Stomach (tissue), 8 donors: ENCODE measurements at regions not wholly inside any gene's neighbourhood (a gene's known extent, or its start where the extent isn't known, plus 50 kb on each side); places are given as distances from the start of the nearest gene placed in this dataset.

Experiments
- DNase-seq, 2 donors: peaks; one replicate each; pipeline versions ENCODE4 v3.0.0 to v3.0.0-alpha.2; 2013 to 2019
- H3K27ac ChIP-seq, 5 donors: fragments of 200-600 bp in 4 of 5; sonication (generic) in 4 of 5; one replicate each; pipeline ENCODE4 v1.5.1; 2013 to 2019; ENCODE audit warnings: mild to moderate bottlenecking in 1 of 5, moderate library complexity in 1 of 5
- H3K27me3 ChIP-seq, 3 donors: fragments of 200-600 bp; sonication (generic); one replicate each; pipeline ENCODE4 v1.5.1; 2017 to 2019; ENCODE audit warnings: mixed run types in 1 of 3
- H3K36me3 ChIP-seq, 4 donors: fragments of 200-600 bp; sonication (generic); 1 replicate in 3 of 4; 2 replicates in 1 of 4; pipeline ENCODE4 v1.5.1; 2016 to 2019
- H3K4me1 ChIP-seq, 4 donors: fragments of 200-600 bp; sonication (generic); one replicate each; pipeline ENCODE4 v1.5.1; 2016 to 2019
- H3K4me3 ChIP-seq, 4 donors: fragments of 200-600 bp; sonication (generic) in 3 of 4; one replicate each; pipeline ENCODE4 v1.5.1; 2016 to 2019; ENCODE audit warnings: mild to moderate bottlenecking in 1 of 4
- H3K9me3 ChIP-seq, 4 donors: fragments of 200-600 bp; sonication (generic); one replicate each; pipeline ENCODE4 v1.5.1; 2016 to 2019
- CTCF ChIP-seq, 7 experiments: fragments of 450-650 bp in 4 of 7; fragments of 200-600 bp in 3 of 7; sonication (generic) in 3 of 7; IDR thresholded peaks; one replicate each; pipeline ENCODE4 v1.5.1; 2016 to 2019; ENCODE audit warnings: antibody characterized with exemption in 7 of 7, control low read depth in 2 of 7, mild to moderate bottlenecking in 1 of 7
- EP300 ChIP-seq: sonication (generic); formaldehyde crosslinking; IDR thresholded peaks from one replicate; pipeline ENCODE4 v1.6.1; 2017; ENCODE audit warnings: antibody characterized with exemption
- POLR2A ChIP-seq, 4 donors: fragments of 450-650 bp; IDR thresholded peaks; one replicate each; pipeline ENCODE4 v1.6.1; 2016; ENCODE audit warnings: antibody characterized with exemption in 4 of 4, control low read depth in 2 of 4, mild to moderate bottlenecking in 1 of 4, moderate library complexity in 1 of 4
- POLR2AphosphoS5 ChIP-seq, 3 donors: sonication (generic); formaldehyde crosslinking; IDR thresholded peaks; one replicate each; pipeline ENCODE4 v1.6.1; 2016; ENCODE audit warnings: antibody characterized with exemption in 3 of 3
- WGBS, 5 donors: extraction: QIAGEN DNeasy Blood & Tissue Kit in 3 of 5; methylation state at CpG; one replicate each; pipeline versions ENCODE4 v1.1.5 to v1.1.7; 2013 to 2018; 5-methylcytosine and 5-hydroxymethylcytosine counted together
- intact Hi-C: fragments of 100-400 bp; cut with DNase I; formaldehyde crosslinking; loops from one replicate; pipeline ENCODE4 v1.15.1; 2023; ENCODE audit warnings: low total_unique reads
- donor health status: healthy with polysubstance abuse.
- donor health status: Bipolar disorder and iron deficiency.
- donor health status: healthy.

GRCh38 chr17:79673517-79673916 is 57.2 kb upstream of the ENPP7 start:
- Histone ChIP-seq H3K4me1 (no peaks in the 10 kb centered on the region), H3K27me3 (peaks cover 0 to 64% (median 8%) of the 10 kb centered on the region in 3 donors), H3K27ac (no peak overlapping the region), H3K9me3 (peaks cover 5 to 23% (median 21%) of the 10 kb centered on the region in 4 donors), H3K4me3 (no peak overlapping the region), H3K36me3 (no peaks in the 10 kb centered on the region)
- DNase-seq = no peak
- intact Hi-C loops = no loop called here
- TF ChIP-seq POLR2AphosphoS5 (IDR thresholded peaks at IDR 0.05) (no peak), POLR2A (IDR thresholded peaks at IDR 0.05) (no peak), CTCF (IDR thresholded peaks at IDR 0.05) (no peak), EP300 (no peak)
- 57 to 64% (median 64%) methylated on average over 2 of the region's 2 CpGs for WGBS, 5 donors

GRCh38 chr17:79672496-79672895 is 58.2 kb upstream of the ENPP7 start:
- H3K9me3 ChIP-seq = peaks cover 5 to 23% (median 21%) of the 10 kb centered on the region in 4 donors
- TF ChIP-seq POLR2A (IDR thresholded peaks at IDR 0.05) = no peak
- no peak for TF ChIP-seq POLR2AphosphoS5 (IDR thresholded peaks at IDR 0.05)
- TF ChIP-seq CTCF (IDR thresholded peaks at IDR 0.05) = no peak
- no peak for TF ChIP-seq EP300
- H3K4me3 ChIP-seq = no peak overlapping the region
- H3K4me1 ChIP-seq = no peaks in the 10 kb centered on the region
- intact Hi-C loops = no loop called here
- H3K27me3 ChIP-seq = peaks cover 0 to 67% (median 8%) of the 10 kb centered on the region in 3 donors
- DNase-seq = no peak
- no peaks in the 10 kb centered on the region for H3K36me3 ChIP-seq
- 84 to 91% (median 88%) methylated on average over 5 of the region's 5 CpGs for WGBS, 5 donors
- H3K27ac ChIP-seq = no peak overlapping the region

- intact Hi-C loops = no loop called here
- Histone ChIP-seq H3K4me1 (peaks cover 0 to under 1% (median 0%) of the 10 kb centered on the region in 4 donors), H3K36me3 (no peaks in the 10 kb centered on the region), H3K27ac (no peak overlapping the region), H3K9me3 (peaks cover 5 to 23% (median 21%) of the 10 kb centered on the region in 4 donors), H3K4me3 (no peak overlapping the region), H3K27me3 (peaks cover 0 to 65% (median 8%) of the 10 kb centered on the region in 3 donors)
- DNase-seq = no peak
- WGBS, 5 donors = 37 to 57% (median 46%) methylated on average over 8 to 13 of the region's 13 CpGs
- TF ChIP-seq CTCF (IDR thresholded peaks at IDR 0.05) (no peak), POLR2A (IDR thresholded peaks at IDR 0.05) (no peak), EP300 (no peak), POLR2AphosphoS5 (IDR thresholded peaks at IDR 0.05) (no peak)
These were observed 59.6 kb upstream of the ENPP7 start for GRCh38 chr17:79671085-79671694.

- no peak overlapping the region for H3K4me3 ChIP-seq
- peaks cover 0 to 62% (median 8%) of the 10 kb centered on the region in 3 donors for H3K27me3 ChIP-seq
- no peak for TF ChIP-seq CTCF (IDR thresholded peaks at IDR 0.05)
- no peak for TF ChIP-seq POLR2A (IDR thresholded peaks at IDR 0.05)
- TF ChIP-seq POLR2AphosphoS5 (IDR thresholded peaks at IDR 0.05) = no peak
- TF ChIP-seq EP300 = no peak
- H3K36me3 ChIP-seq = no peaks in the 10 kb centered on the region
- WGBS, 5 donors = 57 to 68% (median 64%) methylated on average over 14 to 15 of the region's 15 CpGs
- no peak for DNase-seq
- peaks cover 0 to 6% (median 2%) of the 10 kb centered on the region in 4 donors for H3K4me1 ChIP-seq
- peaks cover 5 to 23% (median 21%) of the 10 kb centered on the region in 4 donors for H3K9me3 ChIP-seq
- intact Hi-C loops = no loop called here
- H3K27ac ChIP-seq = no peak overlapping the region
These were observed 59.8 kb upstream of the RBFOX3 start for GRCh38 chr17:79670537-79671084.
